BJ (cell line): ENCODE measurements at regions not wholly inside any gene's neighbourhood (a gene's known extent, or its start where the extent isn't known, plus 50 kb on each side); places are given as distances from the start of the nearest gene placed in this dataset.

Source experiments
- CTCF ChIA-PET: fragments of 350-600 bp; formaldehyde crosslinking; extraction: SDS; loops from one replicate; lab custom pipeline; 2021; ENCODE audit warnings: antibody characterized with exemption, inconsistent platforms; lab: Yijun Ruan, JAX
- POLR2A ChIA-PET: fragments of 300-600 bp; sonication (Branson Sonifier 250); formaldehyde crosslinking; extraction: SDS; loops from one replicate; lab custom pipeline; 2021; ENCODE audit warnings: antibody characterized with exemption; lab: Charles Lee
- DNase-seq: peaks from one replicate; pipeline ENCODE4 v3.0.0-alpha.2; 2011; ENCODE audit warnings: low read depth
- H3K27me3 ChIP-seq: 2 replicates; pipeline ENCODE4 v1.6.0; 2011; ENCODE audit warnings: low read length; ENCODE audit not compliant: control insufficient read depth, insufficient read depth
- H3K36me3 ChIP-seq: 2 replicates; pipeline ENCODE4 v1.5.1; 2011; ENCODE audit warnings: low read length; ENCODE audit not compliant: control insufficient read depth, insufficient read depth
- H3K4me3 ChIP-seq: 2 replicates; pipeline ENCODE4 v1.5.1; 2011; ENCODE audit warnings: low read depth, mild to moderate bottlenecking, control low read depth, low read length
- TF ChIP-seq, protein P1 (sequence below): IDR thresholded peaks from 2 replicates; pipeline ENCODE4 v1.5.1; 2011; ENCODE audit warnings: low read depth, mild to moderate bottlenecking, control low read depth, inconsistent platforms, low read length, moderate library complexity; ENCODE audit not compliant: insufficient read depth

- Histone ChIP-seq H3K27me3 (no peaks in the 10 kb centered on the region), H3K36me3 (no peaks in the 10 kb centered on the region), H3K4me3 (no peak overlapping the region)
- DNase-seq = no peak
- TF ChIP-seq, protein P1, sequence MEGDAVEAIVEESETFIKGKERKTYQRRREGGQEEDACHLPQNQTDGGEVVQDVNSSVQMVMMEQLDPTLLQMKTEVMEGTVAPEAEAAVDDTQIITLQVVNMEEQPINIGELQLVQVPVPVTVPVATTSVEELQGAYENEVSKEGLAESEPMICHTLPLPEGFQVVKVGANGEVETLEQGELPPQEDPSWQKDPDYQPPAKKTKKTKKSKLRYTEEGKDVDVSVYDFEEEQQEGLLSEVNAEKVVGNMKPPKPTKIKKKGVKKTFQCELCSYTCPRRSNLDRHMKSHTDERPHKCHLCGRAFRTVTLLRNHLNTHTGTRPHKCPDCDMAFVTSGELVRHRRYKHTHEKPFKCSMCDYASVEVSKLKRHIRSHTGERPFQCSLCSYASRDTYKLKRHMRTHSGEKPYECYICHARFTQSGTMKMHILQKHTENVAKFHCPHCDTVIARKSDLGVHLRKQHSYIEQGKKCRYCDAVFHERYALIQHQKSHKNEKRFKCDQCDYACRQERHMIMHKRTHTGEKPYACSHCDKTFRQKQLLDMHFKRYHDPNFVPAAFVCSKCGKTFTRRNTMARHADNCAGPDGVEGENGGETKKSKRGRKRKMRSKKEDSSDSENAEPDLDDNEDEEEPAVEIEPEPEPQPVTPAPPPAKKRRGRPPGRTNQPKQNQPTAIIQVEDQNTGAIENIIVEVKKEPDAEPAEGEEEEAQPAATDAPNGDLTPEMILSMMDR = no peak
- POLR2A ChIA-PET = no interaction called here
- CTCF ChIA-PET = no interaction called here
These were observed 1112.7 kb downstream of the TYW1 start for GRCh38 chr7:68109299-68109698.

- Histone ChIP-seq H3K27me3 (no peaks in the 10 kb centered on the region), H3K36me3 (no peaks in the 10 kb centered on the region), H3K4me3 (no peak overlapping the region)
- no peak for DNase-seq
- TF ChIP-seq, protein P1 = no peak
- ChIA-PET POLR2A (no interaction called here), CTCF (interaction anchor here (0.6 kb wide), 1 partner anchor 31 kb away, joined by 3 read pairs; no protein-coding TSS in a partner anchor)
These were observed 1122.8 kb downstream of the TYW1 start for GRCh38 chr7:68119411-68119810.

DNA sequence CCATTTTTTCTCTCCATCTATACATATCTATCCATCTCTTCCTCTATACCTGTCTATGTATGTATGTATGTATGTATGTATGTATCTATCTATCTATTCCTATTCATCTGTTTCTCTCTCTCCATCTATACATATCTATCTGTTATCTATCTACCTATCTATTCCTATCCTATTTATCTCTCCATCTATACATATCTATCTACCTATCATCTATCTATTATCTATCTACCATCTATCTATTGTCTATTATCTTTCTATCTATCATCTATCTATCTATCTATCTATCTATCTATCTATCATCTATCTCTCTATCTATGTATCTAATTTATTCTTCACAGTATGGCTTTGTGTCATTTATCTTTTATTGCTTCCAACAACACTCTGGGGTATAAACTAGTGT is 1124.4 kb downstream of the TYW1 start:
- ChIA-PET POLR2A (no interaction called here), CTCF (no interaction called here)
- no peaks in the 10 kb centered on the region for H3K36me3 ChIP-seq
- no peak overlapping the region for H3K4me3 ChIP-seq
- no peaks in the 10 kb centered on the region for H3K27me3 ChIP-seq
- TF ChIP-seq, protein P1 = no peak
- no peak for DNase-seq

- TF ChIP-seq, protein P1 = no peak
- ChIA-PET CTCF (no interaction called here), POLR2A (no interaction called here)
- Histone ChIP-seq H3K36me3 (no peaks in the 10 kb centered on the region), H3K4me3 (no peak overlapping the region), H3K27me3 (no peaks in the 10 kb centered on the region)
- no peak for DNase-seq
These were observed 1125.0 kb downstream of the TYW1 start for GRCh38 chr7:68121655-68122054.

GRCh38 chr7:68122801-68123200 is 1126.2 kb downstream of the TYW1 start:
- no peaks in the 10 kb centered on the region for H3K36me3 ChIP-seq
- no peak for DNase-seq
- H3K4me3 ChIP-seq = no peak overlapping the region
- CTCF ChIA-PET = no interaction called here
- POLR2A ChIA-PET = no interaction called here
- TF ChIP-seq, protein P1 = no peak
- no peaks in the 10 kb centered on the region for H3K27me3 ChIP-seq
